ENCODE measurements at regions not wholly inside any gene's neighbourhood (a gene's known extent, or its start where the extent isn't known, plus 50 kb on each side); places are given as distances from the start of the nearest gene placed in this dataset.

DNA sequence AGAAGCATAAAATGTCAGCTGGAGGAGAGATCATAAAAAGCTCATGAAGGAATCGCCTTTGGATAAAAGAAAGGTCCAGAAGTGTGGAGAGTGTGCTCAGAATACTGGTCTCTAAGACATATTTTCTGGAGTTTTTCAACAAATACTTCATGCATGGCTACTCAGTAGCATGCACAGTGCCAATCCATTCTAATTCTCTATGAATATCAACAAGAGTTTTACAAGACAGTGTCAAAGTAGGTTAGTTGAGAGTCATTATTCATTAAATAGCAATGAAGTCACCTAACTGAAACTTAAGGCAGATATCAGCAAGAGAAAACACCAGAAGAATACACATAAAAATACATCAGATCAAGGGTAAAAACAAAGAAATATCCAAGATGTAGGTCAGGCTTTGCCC, 1243.2 kb upstream of the SLC10A2 start:
- H3K27ac ChIP-seq (ENCODE audit: low read depth in 1 of 2, low read length in 2 of 2): no peak overlapping the region
- H3K4me1 ChIP-seq (ENCODE audit: control insufficient read depth in 1 of 2, insufficient read depth in 2 of 2, low read length in 2 of 2): no peaks in the 10 kb centered on the region
- H3K27me3 ChIP-seq (ENCODE audit: control insufficient read depth in 1 of 2, insufficient read depth in 2 of 2, low read length in 1 of 2): no peaks in the 10 kb centered on the region
- DNase-seq (no peak), ATAC-seq (ENCODE audit: low FRiP score) (no peak)
- H3K4me3 ChIP-seq (ENCODE audit: low read length in 2 of 2): no peak overlapping the region
- no peaks in the 10 kb centered on the region for H3K36me3 ChIP-seq (ENCODE audit: control insufficient read depth in 1 of 2, insufficient read depth in 2 of 2, low read length in 1 of 2)
- peaks cover 6% of the 10 kb centered on the region for H3K9me3 ChIP-seq (ENCODE audit: control insufficient read depth, low read length)
- intact Hi-C loops (cut with DNase I): no loop called here
- WGBS, 2 donors: 87 to 93% methylated on average over 1 of the region's 1 CpG

DNA sequence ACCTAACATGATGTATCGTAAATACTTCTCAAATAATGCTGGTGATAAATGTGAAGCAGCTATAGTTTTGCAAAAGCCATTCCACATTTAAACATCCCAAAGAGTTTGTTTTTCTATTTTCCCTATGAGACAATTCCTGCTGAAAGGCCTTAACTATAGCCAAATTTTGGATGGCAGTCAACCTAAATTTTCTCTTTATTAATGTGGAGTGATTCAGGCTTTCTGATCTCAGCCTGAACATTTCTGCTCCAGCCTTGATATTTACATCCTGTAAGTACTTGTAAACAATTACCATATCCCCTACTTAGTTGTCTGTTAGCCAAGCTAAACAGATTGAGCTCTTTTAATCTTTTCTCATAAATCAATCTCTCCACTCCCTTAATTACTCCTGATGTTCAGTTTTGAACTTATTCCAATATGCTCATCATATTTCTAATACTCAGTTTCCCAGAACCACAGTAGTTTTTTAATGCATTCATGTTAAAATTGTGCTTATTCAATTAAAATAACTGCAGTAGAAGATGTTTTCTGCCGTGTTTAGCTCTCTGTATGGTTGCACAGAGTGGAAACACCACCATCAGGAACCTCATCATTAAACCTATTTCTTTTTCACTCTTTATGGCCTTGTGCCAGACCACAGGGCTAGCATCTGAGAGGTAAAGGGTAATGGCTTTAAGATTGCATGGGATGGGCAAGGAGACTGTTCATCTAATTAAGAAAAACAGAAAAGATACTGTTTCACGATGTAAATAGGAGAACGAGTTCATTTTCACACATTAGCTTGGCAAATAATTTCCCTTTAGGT, 1235.2 kb upstream of the SLC10A2 start:
- H3K36me3 ChIP-seq (ENCODE audit: control insufficient read depth in 1 of 2, insufficient read depth in 2 of 2, low read length in 1 of 2): no peaks in the 10 kb centered on the region
- H3K27me3 ChIP-seq (ENCODE audit: control insufficient read depth in 1 of 2, insufficient read depth in 2 of 2, low read length in 1 of 2): no peaks in the 10 kb centered on the region
- H3K9me3 ChIP-seq (ENCODE audit: control insufficient read depth, low read length): peaks cover 2% of the 10 kb centered on the region
- no peaks in the 10 kb centered on the region for H3K4me1 ChIP-seq (ENCODE audit: control insufficient read depth in 1 of 2, insufficient read depth in 2 of 2, low read length in 2 of 2)
- DNase-seq: no peak
- ATAC-seq (ENCODE audit: low FRiP score): no peak
- intact Hi-C loops (cut with DNase I): no loop called here
- WGBS, 2 donors: 76 to 83% methylated on average over 4 of the region's 4 CpGs
- no peak overlapping the region for H3K27ac ChIP-seq (ENCODE audit: low read depth in 1 of 2, low read length in 2 of 2)
- H3K4me3 ChIP-seq (ENCODE audit: low read length in 2 of 2): no peak overlapping the region

DNA sequence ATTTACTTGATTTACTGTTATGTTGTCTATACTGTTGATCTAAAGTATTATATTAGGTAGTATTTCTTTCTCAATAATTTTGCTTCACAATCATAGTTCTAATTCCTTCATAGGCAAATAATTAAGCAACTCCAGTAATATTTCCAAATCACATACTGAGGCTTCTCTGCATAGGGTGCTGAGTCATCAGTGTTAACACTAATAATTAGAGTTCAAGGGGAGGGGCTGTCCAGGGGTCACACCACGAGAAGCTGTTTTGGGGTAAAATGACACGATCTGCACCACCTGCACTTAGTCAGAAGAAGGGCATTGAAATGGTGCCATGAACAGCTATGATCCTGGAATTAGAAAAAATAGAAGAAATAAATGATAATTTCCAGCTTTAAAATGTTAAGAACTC, 1230.9 kb upstream of the SLC10A2 start:
- Histone ChIP-seq H3K36me3 (ENCODE audit: control insufficient read depth in 1 of 2, insufficient read depth in 2 of 2, low read length in 1 of 2) (no peaks in the 10 kb centered on the region), H3K4me3 (ENCODE audit: low read length in 2 of 2) (no peak overlapping the region), H3K27ac (ENCODE audit: low read depth in 1 of 2, low read length in 2 of 2) (no peak overlapping the region), H3K27me3 (ENCODE audit: control insufficient read depth in 1 of 2, insufficient read depth in 2 of 2, low read length in 1 of 2) (no peaks in the 10 kb centered on the region), H3K9me3 (ENCODE audit: control insufficient read depth, low read length) (no peaks in the 10 kb centered on the region), H3K4me1 (ENCODE audit: control insufficient read depth in 1 of 2, insufficient read depth in 2 of 2, low read length in 2 of 2) (no peaks in the 10 kb centered on the region)
- no peak for ATAC-seq (ENCODE audit: low FRiP score)
- no peak for DNase-seq
- intact Hi-C loops (cut with DNase I): no loop called here
- WGBS, 2 donors: 71 to 77% methylated on average over 2 of the region's 2 CpGs

DNA sequence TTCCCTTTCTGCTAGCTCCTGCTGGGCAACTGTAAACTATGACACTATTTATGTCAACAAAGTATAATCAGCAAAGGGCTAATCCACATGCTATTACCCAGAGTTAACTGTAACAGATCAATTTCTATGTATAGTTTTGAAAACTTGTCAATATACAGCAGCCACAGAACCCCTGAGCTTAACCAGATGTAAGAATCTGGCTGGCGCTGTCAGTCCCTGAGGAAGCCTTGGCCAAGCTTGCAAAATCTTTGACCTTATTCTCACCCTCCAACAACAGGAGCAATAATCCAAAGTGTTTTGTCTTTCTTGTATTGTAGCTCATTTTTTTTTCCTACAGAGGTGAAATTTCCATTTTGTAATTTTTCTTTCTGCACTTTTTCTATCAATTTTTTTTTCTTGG, 1230.1 kb upstream of the SLC10A2 start:
- Histone ChIP-seq H3K4me3 (ENCODE audit: low read length in 2 of 2) (no peak overlapping the region), H3K4me1 (ENCODE audit: control insufficient read depth in 1 of 2, insufficient read depth in 2 of 2, low read length in 2 of 2) (no peaks in the 10 kb centered on the region), H3K9me3 (ENCODE audit: control insufficient read depth, low read length) (no peaks in the 10 kb centered on the region), H3K27me3 (ENCODE audit: control insufficient read depth in 1 of 2, insufficient read depth in 2 of 2, low read length in 1 of 2) (no peaks in the 10 kb centered on the region), H3K36me3 (ENCODE audit: control insufficient read depth in 1 of 2, insufficient read depth in 2 of 2, low read length in 1 of 2) (no peaks in the 10 kb centered on the region), H3K27ac (ENCODE audit: low read depth in 1 of 2, low read length in 2 of 2) (no peak overlapping the region)
- no peak for DNase-seq
- intact Hi-C loops (cut with DNase I): no loop called here
- ATAC-seq (ENCODE audit: low FRiP score): no peak
- 99 to 100% methylated on average over 1 of the region's 1 CpG for WGBS, 2 donors

DNA sequence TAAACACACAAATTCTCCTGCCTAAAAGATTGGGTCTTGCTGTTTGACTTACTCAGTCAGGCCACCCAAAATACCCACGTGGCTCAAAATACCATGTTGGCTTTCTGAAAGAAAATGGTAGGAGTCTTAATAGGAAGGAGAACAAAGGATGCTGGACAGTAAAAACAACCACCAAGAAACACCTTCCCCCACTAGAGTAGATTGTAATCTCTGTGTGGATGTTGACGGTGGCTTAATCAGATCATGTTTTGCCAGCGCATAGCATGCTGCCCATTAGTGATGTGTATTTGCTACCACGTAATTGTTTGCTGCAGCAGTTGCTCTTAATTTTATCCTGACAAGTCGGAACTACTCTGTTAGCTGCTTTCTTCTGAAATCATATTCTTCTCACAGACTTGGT, 1229.3 kb upstream of the SLC10A2 start:
- DNase-seq (no peak), ATAC-seq (ENCODE audit: low FRiP score) (no peak)
- no peaks in the 10 kb centered on the region for H3K36me3 ChIP-seq (ENCODE audit: control insufficient read depth in 1 of 2, insufficient read depth in 2 of 2, low read length in 1 of 2)
- no peak overlapping the region for H3K27ac ChIP-seq (ENCODE audit: low read depth in 1 of 2, low read length in 2 of 2)
- H3K27me3 ChIP-seq (ENCODE audit: control insufficient read depth in 1 of 2, insufficient read depth in 2 of 2, low read length in 1 of 2): no peaks in the 10 kb centered on the region
- no peaks in the 10 kb centered on the region for H3K4me1 ChIP-seq (ENCODE audit: control insufficient read depth in 1 of 2, insufficient read depth in 2 of 2, low read length in 2 of 2)
- H3K9me3 ChIP-seq (ENCODE audit: control insufficient read depth, low read length): no peaks in the 10 kb centered on the region
- H3K4me3 ChIP-seq (ENCODE audit: low read length in 2 of 2): no peak overlapping the region
- intact Hi-C loops (cut with DNase I): no loop called here
- 79 to 80% methylated on average over 5 of the region's 5 CpGs for WGBS, 2 donors

DNA sequence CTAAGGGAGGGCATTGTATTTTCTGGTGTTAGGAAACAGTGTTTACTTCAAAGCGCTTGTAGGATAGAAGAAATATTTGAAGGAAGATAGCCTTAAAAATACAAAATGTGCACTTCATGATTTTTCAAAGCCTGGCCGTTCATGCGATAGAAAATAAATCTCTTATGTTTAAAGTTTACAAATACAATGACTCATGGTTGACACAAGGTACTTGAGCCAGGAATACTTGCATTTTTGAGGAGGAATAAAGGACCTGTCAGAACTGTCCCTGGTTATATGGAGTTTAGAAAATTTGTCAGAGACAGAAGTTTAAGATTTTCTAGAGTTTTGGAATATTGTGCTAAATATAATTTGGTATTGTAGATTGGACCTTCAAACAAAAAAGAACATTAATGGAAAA, 1223.2 kb upstream of the SLC10A2 start:
- WGBS, 2 donors: 61 to 63% methylated on average over 3 of the region's 3 CpGs
- Histone ChIP-seq H3K36me3 (ENCODE audit: control insufficient read depth in 1 of 2, insufficient read depth in 2 of 2, low read length in 1 of 2) (no peaks in the 10 kb centered on the region), H3K9me3 (ENCODE audit: control insufficient read depth, low read length) (no peaks in the 10 kb centered on the region), H3K27me3 (ENCODE audit: control insufficient read depth in 1 of 2, insufficient read depth in 2 of 2, low read length in 1 of 2) (peaks cover 0 to 3% of the 10 kb centered on the region in 2 donors), H3K4me1 (ENCODE audit: control insufficient read depth in 1 of 2, insufficient read depth in 2 of 2, low read length in 2 of 2) (no peaks in the 10 kb centered on the region), H3K4me3 (ENCODE audit: low read length in 2 of 2) (no peak overlapping the region), H3K27ac (ENCODE audit: low read depth in 1 of 2, low read length in 2 of 2) (no peak overlapping the region)
- intact Hi-C loops (cut with DNase I): no loop called here
- ATAC-seq (ENCODE audit: low FRiP score) (no peak), DNase-seq (no peak)

DNA sequence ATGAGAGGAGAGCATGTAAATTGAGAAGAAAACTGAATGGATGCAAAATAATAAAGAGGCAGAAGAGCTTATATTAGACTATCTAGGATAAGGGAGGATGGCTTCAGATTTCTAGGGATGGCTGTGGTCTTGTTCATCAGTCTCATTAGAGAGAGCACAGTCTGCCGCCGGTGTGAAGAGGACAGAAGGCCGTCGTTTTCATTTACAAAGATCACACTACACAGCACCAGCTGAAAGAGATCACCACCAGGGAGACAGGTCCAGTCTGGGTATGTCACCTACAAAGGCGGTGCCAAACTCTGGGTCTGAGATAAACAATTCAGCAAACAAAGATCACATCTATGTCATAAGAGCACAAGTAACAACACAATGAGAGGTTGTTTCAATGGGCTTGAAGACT, 1222.3 kb upstream of the SLC10A2 start:
- H3K36me3 ChIP-seq (ENCODE audit: control insufficient read depth in 1 of 2, insufficient read depth in 2 of 2, low read length in 1 of 2): no peaks in the 10 kb centered on the region
- H3K4me1 ChIP-seq (ENCODE audit: control insufficient read depth in 1 of 2, insufficient read depth in 2 of 2, low read length in 2 of 2): no peaks in the 10 kb centered on the region
- H3K27ac ChIP-seq (ENCODE audit: low read depth in 1 of 2, low read length in 2 of 2): no peak overlapping the region
- no peaks in the 10 kb centered on the region for H3K9me3 ChIP-seq (ENCODE audit: control insufficient read depth, low read length)
- no peak overlapping the region for H3K4me3 ChIP-seq (ENCODE audit: low read length in 2 of 2)
- 87 to 92% methylated on average over 5 of the region's 5 CpGs for WGBS, 2 donors
- intact Hi-C loops (cut with DNase I): no loop called here
- ATAC-seq (ENCODE audit: low FRiP score) (no peak), DNase-seq (no peak)
- H3K27me3 ChIP-seq (ENCODE audit: control insufficient read depth in 1 of 2, insufficient read depth in 2 of 2, low read length in 1 of 2): peaks cover 0 to 3% of the 10 kb centered on the region in 2 donors

DNA sequence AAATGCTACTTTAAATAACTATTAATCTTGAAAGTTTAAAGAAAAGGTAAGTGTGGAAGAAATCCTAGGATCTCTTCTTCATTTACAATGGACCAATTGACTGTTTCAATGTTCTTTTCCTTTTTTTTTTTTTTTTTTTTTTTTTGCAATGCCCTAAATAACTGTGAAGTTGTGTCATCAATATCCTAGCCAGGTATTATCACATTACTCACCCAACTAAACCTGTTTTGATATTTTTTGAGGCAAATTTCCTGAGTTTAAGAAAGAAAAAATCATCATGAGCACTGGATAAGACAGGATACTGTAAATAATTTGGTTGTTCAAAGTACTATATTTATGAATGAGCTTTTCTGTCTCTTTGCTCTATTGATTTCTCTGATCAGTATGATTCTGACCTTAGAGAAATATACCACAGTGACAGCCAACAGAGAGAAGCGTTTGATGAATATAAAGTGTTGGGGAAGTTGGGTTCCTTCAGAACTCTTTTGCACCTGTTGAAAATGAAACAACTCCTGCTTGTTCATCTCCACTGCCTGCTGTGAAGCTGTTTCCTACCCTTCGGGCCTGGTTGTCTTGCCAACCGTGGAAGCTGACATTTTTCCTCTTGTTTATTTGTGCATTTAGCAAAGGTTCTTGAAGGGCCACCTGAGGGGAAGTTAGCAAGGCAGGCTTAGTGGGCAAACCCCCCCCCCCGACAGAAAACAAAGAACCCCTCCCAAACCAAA, 1220.5 kb upstream of the SLC10A2 start:
- DNase-seq: no peak
- ATAC-seq (ENCODE audit: low FRiP score): no peak
- H3K36me3 ChIP-seq (ENCODE audit: control insufficient read depth in 1 of 2, insufficient read depth in 2 of 2, low read length in 1 of 2): no peaks in the 10 kb centered on the region
- peaks cover 0 to 3% of the 10 kb centered on the region in 2 donors for H3K27me3 ChIP-seq (ENCODE audit: control insufficient read depth in 1 of 2, insufficient read depth in 2 of 2, low read length in 1 of 2)
- no peaks in the 10 kb centered on the region for H3K9me3 ChIP-seq (ENCODE audit: control insufficient read depth, low read length)
- H3K4me3 ChIP-seq (ENCODE audit: low read length in 2 of 2): no peak overlapping the region
- intact Hi-C loops (cut with DNase I): no loop called here
- no peaks in the 10 kb centered on the region for H3K4me1 ChIP-seq (ENCODE audit: control insufficient read depth in 1 of 2, insufficient read depth in 2 of 2, low read length in 2 of 2)
- 39 to 50% methylated on average over 4 of the region's 4 CpGs for WGBS, 2 donors
- no peak overlapping the region for H3K27ac ChIP-seq (ENCODE audit: low read depth in 1 of 2, low read length in 2 of 2)

DNA sequence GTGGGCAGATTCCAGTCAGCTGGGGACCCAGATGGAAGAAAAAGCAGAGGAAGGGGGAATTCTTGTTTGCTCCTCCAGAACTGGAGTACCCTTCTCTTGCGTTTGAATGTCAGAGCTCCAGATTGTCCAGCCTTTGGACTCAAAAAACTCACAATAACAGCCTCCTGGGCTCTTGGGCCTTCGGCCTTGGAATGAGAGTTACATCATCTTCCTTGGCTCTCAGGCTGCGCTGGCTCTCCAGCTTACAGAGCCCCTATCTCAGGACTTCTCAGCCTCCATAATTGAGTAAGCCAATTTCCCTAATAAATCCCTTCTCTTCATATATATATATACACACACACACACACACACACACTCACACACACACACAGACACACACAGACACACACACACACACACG, 1215.7 kb upstream of the SLC10A2 start:
- H3K36me3 ChIP-seq (ENCODE audit: control insufficient read depth in 1 of 2, insufficient read depth in 2 of 2, low read length in 1 of 2): no peaks in the 10 kb centered on the region
- WGBS, 2 donors: 67 to 73% methylated on average over 4 of the region's 4 CpGs
- intact Hi-C loops (cut with DNase I): no loop called here
- H3K27ac ChIP-seq (ENCODE audit: low read depth in 1 of 2, low read length in 2 of 2): no peak overlapping the region
- H3K9me3 ChIP-seq (ENCODE audit: control insufficient read depth, low read length): no peaks in the 10 kb centered on the region
- H3K27me3 ChIP-seq (ENCODE audit: control insufficient read depth in 1 of 2, insufficient read depth in 2 of 2, low read length in 1 of 2): peaks cover 0 to 1% of the 10 kb centered on the region in 2 donors
- no peaks in the 10 kb centered on the region for H3K4me1 ChIP-seq (ENCODE audit: control insufficient read depth in 1 of 2, insufficient read depth in 2 of 2, low read length in 2 of 2)
- no peak overlapping the region for H3K4me3 ChIP-seq (ENCODE audit: low read length in 2 of 2)
- no peak for ATAC-seq (ENCODE audit: low FRiP score)
- DNase-seq: no peak

Data from aorta (tissue), 5 donors.